HEK293T (cell line): ENCODE measurements at regions not wholly inside any gene's neighbourhood (a gene's known extent, or its start where the extent isn't known, plus 50 kb on each side); places are given as distances from the start of the nearest gene placed in this dataset.

Experiments used
- CTCF ChIA-PET: fragments of 350-600 bp; formaldehyde crosslinking; extraction: SDS; loops from one replicate; lab custom pipeline; 2021; ENCODE audit warnings: antibody characterized with exemption, inconsistent platforms; lab: Yijun Ruan, JAX
- POLR2A ChIA-PET: fragments of 350-600 bp; formaldehyde crosslinking; extraction: SDS; loops from one replicate; lab custom pipeline; 2020; ENCODE audit warnings: antibody characterized with exemption, inconsistent platforms; lab: Yijun Ruan, JAX
- DNase-seq: peaks from one replicate; pipeline ENCODE4 v3.0.0; 2012; ENCODE audit warnings: mixed read lengths; ENCODE audit errors: extremely low spot score
- ARNT ChIP-seq: fragments of 450-650 bp; IDR thresholded peaks from 2 replicates; pipeline ENCODE4 v1.6.1; 2017; ENCODE audit warnings: mild to moderate bottlenecking
- BHLHE40 ChIP-seq: fragments of 450-650 bp; IDR thresholded peaks from 2 replicates; pipeline ENCODE4 v1.6.1; 2016; ENCODE audit warnings: mild to moderate bottlenecking, moderate library complexity, borderline replicate concordance
- CTBP1 ChIP-seq: fragments of 450-650 bp; IDR thresholded peaks from 2 replicates; pipeline ENCODE4 v1.6.1; 2016; ENCODE audit warnings: borderline replicate concordance
- ELF4 ChIP-seq: fragments of 450-650 bp; IDR thresholded peaks from 2 replicates; pipeline ENCODE4 v1.6.1; 2017; ENCODE audit warnings: antibody characterized with exemption
- FOXA1 ChIP-seq: fragments of 450-650 bp; IDR thresholded peaks from 2 replicates; pipeline ENCODE4 v1.6.1; 2016; ENCODE audit warnings: mild to moderate bottlenecking
- FOXK2 ChIP-seq: fragments of 450-650 bp; IDR thresholded peaks from 2 replicates; pipeline ENCODE4 v1.6.1; 2016; ENCODE audit warnings: mild to moderate bottlenecking
- FOXM1 ChIP-seq: fragments of 450-650 bp; IDR thresholded peaks from 2 replicates; pipeline ENCODE4 v1.6.1; 2017; ENCODE audit warnings: mild to moderate bottlenecking, borderline replicate concordance
- HDGF ChIP-seq: fragments of 450-650 bp; IDR thresholded peaks from 2 replicates; pipeline ENCODE4 v1.6.1; 2017; ENCODE audit warnings: antibody characterized with exemption, borderline replicate concordance
- L3MBTL2 ChIP-seq: fragments of 450-650 bp; conservative IDR thresholded peaks from 2 replicates; pipeline ENCODE4 v1.6.1; 2016; ENCODE audit warnings: mild to moderate bottlenecking
- LEF1 ChIP-seq: fragments of 450-650 bp; IDR thresholded peaks from 2 replicates; pipeline ENCODE4 v1.6.1; 2017; ENCODE audit warnings: mild to moderate bottlenecking, borderline replicate concordance
- NFRKB ChIP-seq: fragments of 450-650 bp; IDR thresholded peaks from 2 replicates; pipeline ENCODE4 v1.6.1; 2016; ENCODE audit warnings: mild to moderate bottlenecking, moderate library complexity
- SP1 ChIP-seq: fragments of 450-650 bp; IDR thresholded peaks from 2 replicates; pipeline ENCODE4 v1.6.1; 2017
- SUZ12 ChIP-seq: fragments of 450-650 bp; IDR thresholded peaks from 2 replicates; pipeline ENCODE4 v1.6.1; 2016; ENCODE audit warnings: mild to moderate bottlenecking
- TARDBP ChIP-seq: fragments of 450-650 bp; IDR thresholded peaks from 2 replicates; pipeline ENCODE4 v1.6.1; 2016
- ZNF384 ChIP-seq: fragments of 450-650 bp; IDR thresholded peaks from 2 replicates; pipeline ENCODE4 v1.6.1; 2016
- TF ChIP-seq, protein P1 (sequence below): fragments of 450-650 bp; IDR thresholded peaks from 2 replicates; pipeline ENCODE4 v1.6.1; 2016

DNA sequence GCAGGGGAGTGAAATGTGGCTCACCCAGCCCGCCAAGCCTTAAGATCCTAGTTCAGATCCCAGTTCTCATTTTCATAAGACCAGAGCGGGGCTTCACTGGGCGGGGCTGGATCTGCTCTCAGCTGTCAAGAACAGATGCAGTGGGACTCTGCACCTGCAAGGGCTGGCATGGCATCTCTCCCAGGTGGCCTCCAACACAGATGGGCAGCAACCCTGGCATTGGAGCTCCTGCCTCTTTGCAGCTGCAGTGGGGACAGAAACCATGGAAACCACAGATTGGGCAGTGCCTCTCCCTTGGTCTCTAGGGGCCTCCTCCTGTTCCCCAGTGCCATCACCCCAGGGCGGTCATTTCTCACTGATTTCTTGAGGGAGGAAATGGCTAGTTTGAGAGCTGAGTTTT lies 267.7 kb downstream of the PRDM2 start:
- DNase-seq: no peak
- TF ChIP-seq HDGF (no peak), ARNT (no peak), BHLHE40 (no peak), SUZ12 (no peak), FOXK2 (no peak), FOXA1 (no peak), CTBP1 (no peak), L3MBTL2 (no peak), LEF1 (no peak), ELF4 (no peak), FOXM1 (no peak), NFRKB (no peak)
- TF ChIP-seq, protein P1, sequence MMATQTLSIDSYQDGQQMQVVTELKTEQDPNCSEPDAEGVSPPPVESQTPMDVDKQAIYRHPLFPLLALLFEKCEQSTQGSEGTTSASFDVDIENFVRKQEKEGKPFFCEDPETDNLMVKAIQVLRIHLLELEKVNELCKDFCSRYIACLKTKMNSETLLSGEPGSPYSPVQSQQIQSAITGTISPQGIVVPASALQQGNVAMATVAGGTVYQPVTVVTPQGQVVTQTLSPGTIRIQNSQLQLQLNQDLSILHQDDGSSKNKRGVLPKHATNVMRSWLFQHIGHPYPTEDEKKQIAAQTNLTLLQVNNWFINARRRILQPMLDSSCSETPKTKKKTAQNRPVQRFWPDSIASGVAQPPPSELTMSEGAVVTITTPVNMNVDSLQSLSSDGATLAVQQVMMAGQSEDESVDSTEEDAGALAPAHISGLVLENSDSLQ: no peak
- ChIA-PET POLR2A (no interaction called here), CTCF (no interaction called here)

- ChIA-PET CTCF (no interaction called here), POLR2A (no interaction called here)
- TF ChIP-seq ELF4: no peak
- TF ChIP-seq FOXA1: no peak
- TF ChIP-seq SP1: no peak
- no peak for TF ChIP-seq L3MBTL2
- TF ChIP-seq, protein P1: no peak
- TF ChIP-seq LEF1: no peak
- no peak for TF ChIP-seq FOXK2
- TF ChIP-seq TARDBP: no peak
- TF ChIP-seq CTBP1: no peak
- no peak for TF ChIP-seq NFRKB
- TF ChIP-seq ZNF384: no peak
- no peak for TF ChIP-seq HDGF
- no peak for TF ChIP-seq SUZ12
- no peak for TF ChIP-seq FOXM1
- TF ChIP-seq ARNT: no peak
- no peak for DNase-seq
These were observed 268.4 kb downstream of the PRDM2 start for GRCh38 chr1:13968361-13968760.

- ChIA-PET POLR2A (no interaction called here), CTCF (no interaction called here)
- TF ChIP-seq LEF1 (no peak), ARNT (no peak), SUZ12 (no peak), NFRKB (no peak), ELF4 (no peak), BHLHE40 (no peak)
- no peak for DNase-seq
These were observed 270.8 kb downstream of the PRDM2 start for GRCh38 chr1:13970631-13971247.

- POLR2A ChIA-PET: no interaction called here
- DNase-seq: no peak
- CTCF ChIA-PET: no interaction called here
- TF ChIP-seq ELF4: no peak
- TF ChIP-seq SP1: no peak
- no peak for TF ChIP-seq ZNF384
- TF ChIP-seq NFRKB: no peak
- no peak for TF ChIP-seq FOXM1
- no peak for TF ChIP-seq BHLHE40
- TF ChIP-seq CTBP1: no peak
- no peak for TF ChIP-seq FOXA1
- TF ChIP-seq LEF1: no peak
- no peak for TF ChIP-seq TARDBP
- no peak for TF ChIP-seq SUZ12
- no peak for TF ChIP-seq FOXK2
- no peak for TF ChIP-seq HDGF
- no peak for TF ChIP-seq L3MBTL2
- no peak for TF ChIP-seq ARNT
- TF ChIP-seq, protein P1: no peak
These were observed 276.5 kb downstream of the PRDM2 start for GRCh38 chr1:13976485-13976884.

DNA sequence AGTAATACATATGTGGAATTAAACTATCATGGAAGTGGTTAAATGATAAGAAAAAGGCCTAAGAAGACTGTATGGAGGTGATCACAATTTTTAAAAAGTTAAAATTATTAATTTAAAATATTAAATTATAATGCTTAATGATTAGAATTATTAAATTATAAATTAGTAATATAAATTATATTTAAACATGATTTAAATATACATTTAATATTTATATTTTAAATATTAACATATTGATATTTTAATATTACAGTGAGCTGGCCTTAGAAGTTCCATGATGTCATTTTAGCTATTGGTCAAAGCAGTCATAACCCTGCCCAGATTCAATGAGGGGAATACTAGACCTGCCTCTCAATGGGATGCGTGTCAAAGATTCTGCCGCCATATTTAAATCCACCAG lies 281.2 kb downstream of the PRDM2 start:
- CTCF ChIA-PET: no interaction called here
- TF ChIP-seq ELF4 (no peak), CTBP1 (no peak), TARDBP (no peak), FOXK2 (no peak), FOXM1 (no peak), HDGF (no peak), SP1 (no peak), L3MBTL2 (no peak), ZNF384 (no peak), NFRKB (no peak), LEF1 (no peak), SUZ12 (no peak), ARNT (no peak), FOXA1 (no peak), BHLHE40 (no peak)
- TF ChIP-seq, protein P1: no peak

More for the DNA sequence above, 281.2 kb downstream of the PRDM2 start:
- no peak for DNase-seq
- POLR2A ChIA-PET: no interaction called here
